HepG2 (cell line): ENCODE measurements at regions not wholly inside any gene's neighbourhood (a gene's known extent, or its start where the extent isn't known, plus 50 kb on each side); places are given as distances from the start of the nearest gene placed in this dataset.

Experiments used
- ATAC-seq: fragments of 200-7000 bp; cut with Tn5 transposase; 3 replicates; pipeline ENCODE4 v1.9.1; 2020; ENCODE audit warnings: mild to moderate bottlenecking, moderate library complexity
- BruUV-seq: library from RNA; stranded (reverse); fragments of 400-500 nt; replicated peaks from 2 replicates; lab custom pipeline; 2021; lab: Mats Ljungman, UMichigan
- CTCF ChIA-PET: fragments of 300-600 bp; formaldehyde crosslinking; extraction: SDS; loops from one replicate; lab custom pipeline; 2021; ENCODE audit warnings: low total read pairs, inconsistent platforms, low intra/inter-chr PET ratio; lab: Yijun Ruan, JAX
- POLR2A ChIA-PET: fragments of 350-600 bp; sonication (Branson Sonifier 250); formaldehyde crosslinking; loops from one replicate; lab custom pipeline; 2020; ENCODE audit warnings: antibody characterized with exemption, inconsistent platforms; lab: Yijun Ruan, JAX
- DNase-seq: peaks from one replicate; pipeline ENCODE4 v3.0.0-alpha.2; 2015; ENCODE audit warnings: low spot score
- FAIRE-seq: peaks from 3 replicates; lab custom pipeline; 2011; peaks lifted over from hg19 to GRCh38; lab: Jason Lieb, UNC
- H2AFZ ChIP-seq: one replicate; pipeline ENCODE4 v1.6.1; 2011; ENCODE audit warnings: low read length, inconsistent platforms
- H3K27ac ChIP-seq: fragments of 300-600 bp; 3 replicates; pipeline ENCODE4 v1.8.0; 2011; ENCODE audit warnings: mixed run types, mild to moderate bottlenecking, mixed read lengths, low read length, inconsistent platforms; ENCODE audit not compliant: insufficient read depth; ENCODE audit errors: extremely low read length
- H3K27me3 ChIP-seq, 2 experiments: fragments of 200-600 bp in 1 of 2; 2 replicates in 1 of 2; 3 replicates in 1 of 2; pipeline versions ENCODE4 v1.6.0 to v1.8.0; 2011; ENCODE audit warnings: low read length in 2 of 2, mild to moderate bottlenecking in 2 of 2, moderate library complexity in 2 of 2, inconsistent platforms in 1 of 2; ENCODE audit not compliant: insufficient read depth in 2 of 2, control insufficient read depth in 1 of 2
- H3K36me3 ChIP-seq, 2 experiments: fragments of 200-600 bp in 1 of 2; replicated peaks in 1 of 2; 2 replicates in 1 of 2; 3 replicates in 1 of 2; pipeline versions ENCODE4 v1.5.1 to v1.8.0; 2011; ENCODE audit warnings: low read length in 2 of 2, inconsistent platforms in 1 of 2; ENCODE audit not compliant: insufficient read depth in 2 of 2, control insufficient read depth in 1 of 2
- H3K4me1 ChIP-seq: 2 replicates; pipeline ENCODE4 v1.5.1; 2012; ENCODE audit warnings: low read length, inconsistent platforms; ENCODE audit not compliant: insufficient read depth
- H3K4me2 ChIP-seq: 2 replicates; pipeline ENCODE4 v1.6.0; 2011; ENCODE audit warnings: low read depth, low read length, inconsistent platforms
- H3K4me3 ChIP-seq, 3 experiments: fragments of 200-600 bp in 1 of 3; sonication (generic), shearing (Covaris generic) in 1 of 3; replicated peaks in 1 of 3; 2 replicates each; pipeline ENCODE4 v1.5.1; 2011 to 2016; ENCODE audit warnings: low read length in 3 of 3, inconsistent platforms in 2 of 3, low read depth in 2 of 3, mild to moderate bottlenecking in 2 of 3, control low read depth in 1 of 3, mixed read lengths in 1 of 3; ENCODE audit not compliant: insufficient read depth in 1 of 3
- H3K79me2 ChIP-seq: one replicate; pipeline ENCODE4 v1.6.1; 2011; ENCODE audit warnings: low read length, inconsistent platforms; ENCODE audit not compliant: insufficient read depth
- H3K9ac ChIP-seq: 2 replicates; pipeline ENCODE4 v1.6.0; 2011; ENCODE audit warnings: mild to moderate bottlenecking, low read depth, low read length, inconsistent platforms; ENCODE audit not compliant: insufficient read depth
- H3K9me3 ChIP-seq: 2 replicates; pipeline ENCODE4 v1.5.1; 2012; ENCODE audit warnings: mild to moderate bottlenecking, low read length
- H4K20me1 ChIP-seq: 2 replicates; pipeline ENCODE4 v1.6.0; 2011; ENCODE audit warnings: inconsistent platforms, mild to moderate bottlenecking, low read length, moderate library complexity; ENCODE audit not compliant: insufficient read depth
- BRCA1 ChIP-seq: sonication (generic); formaldehyde crosslinking; IDR thresholded peaks from 2 replicates; pipeline ENCODE4 v1.4.0; 2020; ENCODE audit warnings: missing genetic modification reagents
- GTF3A ChIP-seq: sonication (generic); formaldehyde crosslinking; conservative IDR thresholded peaks from 2 replicates; pipeline ENCODE4 v1.4.0; 2020; ENCODE audit warnings: mild to moderate bottlenecking, missing genetic modification reagents
- MLLT10 ChIP-seq: sonication (generic); formaldehyde crosslinking; IDR thresholded peaks from 2 replicates; pipeline ENCODE4 v1.4.0; 2020; ENCODE audit warnings: missing genetic modification reagents
- SNAI1 ChIP-seq: sonication (generic); formaldehyde crosslinking; IDR thresholded peaks from 2 replicates; pipeline ENCODE4 v1.5.0; 2020; ENCODE audit warnings: mild to moderate bottlenecking, missing genetic modification reagents, borderline replicate concordance
- TGIF2 ChIP-seq: IDR thresholded peaks from 2 replicates; pipeline ENCODE4 v1.6.1; 2016; ENCODE audit warnings: control low read depth, missing compliant biosample characterization
- TOPORS ChIP-seq: sonication (generic); formaldehyde crosslinking; IDR thresholded peaks from 2 replicates; pipeline ENCODE4 v1.8.0; 2023; ENCODE audit warnings: mild to moderate bottlenecking, missing genetic modification reagents
- ZFX ChIP-seq: sonication (generic); formaldehyde crosslinking; IDR thresholded peaks from 2 replicates; pipeline ENCODE4 v1.4.0; 2020; ENCODE audit warnings: mild to moderate bottlenecking, low read depth, missing genetic modification reagents, moderate library complexity
- ZNF335 ChIP-seq: sonication (generic); formaldehyde crosslinking; IDR thresholded peaks from 2 replicates; pipeline ENCODE4 v1.4.0; 2020; ENCODE audit warnings: missing genetic modification reagents
- ZNF343 ChIP-seq: sonication (generic); formaldehyde crosslinking; IDR thresholded peaks from 2 replicates; pipeline ENCODE4 v1.4.0; 2020; ENCODE audit warnings: mild to moderate bottlenecking, missing genetic modification reagents
- ZNF83 ChIP-seq: sonication (generic); formaldehyde crosslinking; IDR thresholded peaks from 2 replicates; pipeline ENCODE4 v1.4.0; 2020; ENCODE audit warnings: missing genetic modification reagents, mild to moderate bottlenecking, borderline replicate concordance
- WGBS: methylation state at CpG from one replicate; pipeline ENCODE4 v1.1.6; 2017; ENCODE audit warnings: low lambda C conversion rate; 5-methylcytosine and 5-hydroxymethylcytosine counted together
- in situ Hi-C: cut with HindIII; loops from 2 replicates; pipeline ENCODE4 v1.10.0; 2017; ENCODE audit warnings: low pct_unique_long_range_greater_than_20kb; ENCODE audit not compliant: extremely low pct_ligation_motif_present
- intact Hi-C: fragments of 100-400 bp; cut with micrococcal nuclease; formaldehyde crosslinking; loops from one replicate; pipeline ENCODE4 v1.10.0; 2022; ENCODE audit not compliant: unreplicated experiment
- TF ChIP-seq, protein P1 (sequence below): sonication (generic); formaldehyde crosslinking; IDR thresholded peaks from 2 replicates; pipeline ENCODE4 v1.5.0; 2020; ENCODE audit warnings: mild to moderate bottlenecking, low read depth, missing genetic modification reagents, borderline replicate concordance
- TF ChIP-seq, protein P2 (sequence below): IDR thresholded peaks from 2 replicates; pipeline ENCODE4 v1.6.1; 2012; ENCODE audit warnings: low read depth, low read length, improper control_type of control experiment
- TF ChIP-seq, protein P3 (sequence below): sonication (generic); formaldehyde crosslinking; IDR thresholded peaks from 2 replicates; pipeline ENCODE4 v1.5.1; 2020; ENCODE audit warnings: missing genetic modification reagents, mild to moderate bottlenecking, borderline replicate concordance
- TF ChIP-seq, protein P4 (sequence below): sonication (generic); formaldehyde crosslinking; IDR thresholded peaks from 2 replicates; pipeline ENCODE4 v1.9.0; 2021; ENCODE audit warnings: mild to moderate bottlenecking, missing genetic modification reagents

DNA sequence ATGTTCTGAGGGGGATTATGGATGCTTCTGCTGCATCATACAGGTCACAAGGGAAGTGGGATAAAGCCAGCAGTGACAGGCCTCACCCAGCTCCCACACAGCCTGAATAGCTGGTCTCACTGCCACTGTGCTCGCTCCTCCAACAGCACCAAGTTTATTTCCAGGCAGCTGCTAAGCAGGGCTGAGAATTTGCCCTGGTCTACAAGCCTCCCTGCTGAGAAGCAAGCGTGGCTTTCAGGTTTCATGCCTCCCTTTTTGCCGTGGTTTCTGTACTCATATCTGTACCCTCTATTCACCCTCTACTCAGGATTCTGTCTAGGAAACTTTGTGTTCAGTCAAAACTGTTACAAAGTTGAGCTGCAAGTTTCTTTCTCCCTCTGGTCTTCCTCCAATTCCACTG, 78.6 kb downstream of the MAGEC1 start:
- no peak for DNase-seq
- Histone ChIP-seq H2AFZ (no peak overlapping the region), H3K4me3 (no peak overlapping the region), H3K27ac (no peak overlapping the region), H3K27me3 (no peaks in the 10 kb centered on the region), H3K79me2 (no peaks in the 10 kb centered on the region), H3K9ac (no peak overlapping the region), H4K20me1 (no peaks in the 10 kb centered on the region), H3K36me3 (no peaks in the 10 kb centered on the region), H3K9me3 (peaks cover 19% of the 10 kb centered on the region), H3K4me2 (no peak overlapping the region), H3K4me1 (no peaks in the 10 kb centered on the region)
- POLR2A ChIA-PET, result no interaction called here
- in situ Hi-C loops (no loop called here), intact Hi-C loops (no loop called here)
- no peak for ATAC-seq
- CTCF ChIA-PET, result no interaction called here
- 10% methylated on average over 2 of the region's 3 CpGs for WGBS
- no TSS peak for BruUV-seq
- no peak for FAIRE-seq
- TF ChIP-seq, protein P1, sequence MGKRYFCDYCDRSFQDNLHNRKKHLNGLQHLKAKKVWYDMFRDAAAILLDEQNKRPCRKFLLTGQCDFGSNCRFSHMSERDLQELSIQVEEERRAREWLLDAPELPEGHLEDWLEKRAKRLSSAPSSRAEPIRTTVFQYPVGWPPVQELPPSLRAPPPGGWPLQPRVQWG, result no peak
- TF ChIP-seq ZNF335 (CRISPR knock-in tag), result no peak
- no peak for TF ChIP-seq MLLT10
- TF ChIP-seq GTF3A, result no peak
- TF ChIP-seq, protein P2, sequence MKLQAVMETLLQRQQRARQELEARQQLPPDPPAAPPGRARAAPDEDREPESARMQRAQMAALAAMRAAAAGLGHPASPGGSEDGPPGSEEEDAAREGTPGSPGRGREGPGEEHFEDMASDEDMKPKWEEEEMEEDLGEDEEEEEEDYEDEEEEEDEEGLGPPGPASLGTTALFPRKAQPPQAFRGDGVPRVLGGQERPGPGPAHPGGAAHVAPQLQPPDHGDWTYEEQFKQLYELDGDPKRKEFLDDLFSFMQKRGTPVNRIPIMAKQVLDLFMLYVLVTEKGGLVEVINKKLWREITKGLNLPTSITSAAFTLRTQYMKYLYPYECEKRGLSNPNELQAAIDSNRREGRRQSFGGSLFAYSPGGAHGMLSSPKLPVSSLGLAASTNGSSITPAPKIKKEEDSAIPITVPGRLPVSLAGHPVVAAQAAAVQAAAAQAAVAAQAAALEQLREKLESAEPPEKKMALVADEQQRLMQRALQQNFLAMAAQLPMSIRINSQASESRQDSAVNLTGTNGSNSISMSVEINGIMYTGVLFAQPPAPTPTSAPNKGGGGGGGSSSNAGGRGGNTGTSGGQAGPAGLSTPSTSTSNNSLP, result no peak
- TF ChIP-seq BRCA1 (CRISPR knock-in tag), result no peak
- TF ChIP-seq TGIF2 (CRISPR knock-in tag), result no peak
- TF ChIP-seq SNAI1 (CRISPR knock-in tag), result no peak
- no peak for TF ChIP-seq TOPORS
- TF ChIP-seq, protein P3, sequence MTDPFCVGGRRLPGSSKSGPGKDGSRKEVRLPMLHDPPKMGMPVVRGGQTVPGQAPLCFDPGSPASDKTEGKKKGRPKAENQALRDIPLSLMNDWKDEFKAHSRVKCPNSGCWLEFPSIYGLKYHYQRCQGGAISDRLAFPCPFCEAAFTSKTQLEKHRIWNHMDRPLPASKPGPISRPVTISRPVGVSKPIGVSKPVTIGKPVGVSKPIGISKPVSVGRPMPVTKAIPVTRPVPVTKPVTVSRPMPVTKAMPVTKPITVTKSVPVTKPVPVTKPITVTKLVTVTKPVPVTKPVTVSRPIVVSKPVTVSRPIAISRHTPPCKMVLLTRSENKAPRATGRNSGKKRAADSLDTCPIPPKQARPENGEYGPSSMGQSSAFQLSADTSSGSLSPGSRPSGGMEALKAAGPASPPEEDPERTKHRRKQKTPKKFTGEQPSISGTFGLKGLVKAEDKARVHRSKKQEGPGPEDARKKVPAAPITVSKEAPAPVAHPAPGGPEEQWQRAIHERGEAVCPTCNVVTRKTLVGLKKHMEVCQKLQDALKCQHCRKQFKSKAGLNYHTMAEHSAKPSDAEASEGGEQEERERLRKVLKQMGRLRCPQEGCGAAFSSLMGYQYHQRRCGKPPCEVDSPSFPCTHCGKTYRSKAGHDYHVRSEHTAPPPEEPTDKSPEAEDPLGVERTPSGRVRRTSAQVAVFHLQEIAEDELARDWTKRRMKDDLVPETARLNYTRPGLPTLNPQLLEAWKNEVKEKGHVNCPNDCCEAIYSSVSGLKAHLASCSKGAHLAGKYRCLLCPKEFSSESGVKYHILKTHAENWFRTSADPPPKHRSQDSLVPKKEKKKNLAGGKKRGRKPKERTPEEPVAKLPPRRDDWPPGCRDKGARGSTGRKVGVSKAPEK, result no peak
- no peak for TF ChIP-seq ZFX
- no peak for TF ChIP-seq ZNF83 (CRISPR knock-in tag)
- TF ChIP-seq, protein P4, sequence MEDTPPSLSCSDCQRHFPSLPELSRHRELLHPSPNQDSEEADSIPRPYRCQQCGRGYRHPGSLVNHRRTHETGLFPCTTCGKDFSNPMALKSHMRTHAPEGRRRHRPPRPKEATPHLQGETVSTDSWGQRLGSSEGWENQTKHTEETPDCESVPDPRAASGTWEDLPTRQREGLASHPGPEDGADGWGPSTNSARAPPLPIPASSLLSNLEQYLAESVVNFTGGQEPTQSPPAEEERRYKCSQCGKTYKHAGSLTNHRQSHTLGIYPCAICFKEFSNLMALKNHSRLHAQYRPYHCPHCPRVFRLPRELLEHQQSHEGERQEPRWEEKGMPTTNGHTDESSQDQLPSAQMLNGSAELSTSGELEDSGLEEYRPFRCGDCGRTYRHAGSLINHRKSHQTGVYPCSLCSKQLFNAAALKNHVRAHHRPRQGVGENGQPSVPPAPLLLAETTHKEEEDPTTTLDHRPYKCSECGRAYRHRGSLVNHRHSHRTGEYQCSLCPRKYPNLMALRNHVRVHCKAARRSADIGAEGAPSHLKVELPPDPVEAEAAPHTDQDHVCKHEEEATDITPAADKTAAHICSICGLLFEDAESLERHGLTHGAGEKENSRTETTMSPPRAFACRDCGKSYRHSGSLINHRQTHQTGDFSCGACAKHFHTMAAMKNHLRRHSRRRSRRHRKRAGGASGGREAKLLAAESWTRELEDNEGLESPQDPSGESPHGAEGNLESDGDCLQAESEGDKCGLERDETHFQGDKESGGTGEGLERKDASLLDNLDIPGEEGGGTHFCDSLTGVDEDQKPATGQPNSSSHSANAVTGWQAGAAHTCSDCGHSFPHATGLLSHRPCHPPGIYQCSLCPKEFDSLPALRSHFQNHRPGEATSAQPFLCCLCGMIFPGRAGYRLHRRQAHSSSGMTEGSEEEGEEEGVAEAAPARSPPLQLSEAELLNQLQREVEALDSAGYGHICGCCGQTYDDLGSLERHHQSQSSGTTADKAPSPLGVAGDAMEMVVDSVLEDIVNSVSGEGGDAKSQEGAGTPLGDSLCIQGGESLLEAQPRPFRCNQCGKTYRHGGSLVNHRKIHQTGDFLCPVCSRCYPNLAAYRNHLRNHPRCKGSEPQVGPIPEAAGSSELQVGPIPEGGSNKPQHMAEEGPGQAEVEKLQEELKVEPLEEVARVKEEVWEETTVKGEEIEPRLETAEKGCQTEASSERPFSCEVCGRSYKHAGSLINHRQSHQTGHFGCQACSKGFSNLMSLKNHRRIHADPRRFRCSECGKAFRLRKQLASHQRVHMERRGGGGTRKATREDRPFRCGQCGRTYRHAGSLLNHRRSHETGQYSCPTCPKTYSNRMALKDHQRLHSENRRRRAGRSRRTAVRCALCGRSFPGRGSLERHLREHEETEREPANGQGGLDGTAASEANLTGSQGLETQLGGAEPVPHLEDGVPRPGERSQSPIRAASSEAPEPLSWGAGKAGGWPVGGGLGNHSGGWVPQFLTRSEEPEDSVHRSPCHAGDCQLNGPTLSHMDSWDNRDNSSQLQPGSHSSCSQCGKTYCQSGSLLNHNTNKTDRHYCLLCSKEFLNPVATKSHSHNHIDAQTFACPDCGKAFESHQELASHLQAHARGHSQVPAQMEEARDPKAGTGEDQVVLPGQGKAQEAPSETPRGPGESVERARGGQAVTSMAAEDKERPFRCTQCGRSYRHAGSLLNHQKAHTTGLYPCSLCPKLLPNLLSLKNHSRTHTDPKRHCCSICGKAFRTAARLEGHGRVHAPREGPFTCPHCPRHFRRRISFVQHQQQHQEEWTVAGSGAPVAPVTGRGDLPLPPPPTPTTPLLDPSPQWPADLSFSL (CRISPR knock-in tag), result no peak
- no peak for TF ChIP-seq ZNF343
